K562 (cell line): ENCODE measurements at regions not wholly inside any gene's neighbourhood (a gene's known extent, or its start where the extent isn't known, plus 50 kb on each side); places are given as distances from the start of the nearest gene placed in this dataset.

ENCODE experiments used
- ARID1B ChIP-seq: fragments of 450-650 bp; IDR thresholded peaks from 2 replicates; pipeline ENCODE4 v1.6.1; 2016; ENCODE audit warnings: antibody characterized with exemption, mild to moderate bottlenecking, inconsistent platforms
- BRCA1 ChIP-seq, 2 experiments: fragments of 450-650 bp in 1 of 2; sonication (generic) in 1 of 2; formaldehyde crosslinking in 1 of 2; IDR thresholded peaks; 2 replicates each; pipeline versions ENCODE4 v1.5.0 to v1.6.1; 2017 to 2020; ENCODE audit warnings: mild to moderate bottlenecking in 1 of 2, missing genetic modification reagents in 1 of 2
- CBFB ChIP-seq: sonication (generic); formaldehyde crosslinking; IDR thresholded peaks from 2 replicates; pipeline ENCODE4 v1.4.0; 2020; ENCODE audit warnings: mild to moderate bottlenecking, missing genetic modification reagents
- CBX5 ChIP-seq: IDR thresholded peaks from 2 replicates; pipeline ENCODE4 v1.6.1; 2014; ENCODE audit warnings: low read depth, borderline replicate concordance
- ELF1 ChIP-seq: fragments of 200-800 bp; sonication (Bioruptor generic); IDR thresholded peaks from 2 replicates; pipeline ENCODE4 v1.6.1; 2016; ENCODE audit warnings: missing genetic modification characterization, missing compliant biosample characterization
- NFE2L1 ChIP-seq: fragments of 450-650 bp; IDR thresholded peaks from 2 replicates; pipeline ENCODE4 v1.6.1; 2016; ENCODE audit warnings: missing genetic modification characterization, low read depth, mild to moderate bottlenecking, missing compliant biosample characterization, moderate library complexity, borderline replicate concordance
- NR2C1 ChIP-seq, 2 experiments: fragments of 450-650 bp; IDR thresholded peaks; 2 replicates each; pipeline ENCODE4 v1.6.1; 2017; ENCODE audit warnings: mild to moderate bottlenecking in 2 of 2, antibody characterized with exemption in 1 of 2, inconsistent platforms in 1 of 2, missing compliant biosample characterization in 1 of 2, missing genetic modification characterization in 1 of 2
- POLR3G ChIP-seq: IDR thresholded peaks from 2 replicates; pipeline ENCODE4 v1.6.1; 2011; ENCODE audit not compliant: insufficient read length, insufficient replicate concordance; ENCODE audit errors: extremely low read depth
- RFX5 ChIP-seq: IDR thresholded peaks from 2 replicates; pipeline ENCODE4 v1.6.1; 2011; ENCODE audit warnings: low read depth, mild to moderate bottlenecking, improper control_type of control experiment, low read length
- SMARCA5 ChIP-seq: fragments of 450-650 bp; IDR thresholded peaks from 2 replicates; pipeline ENCODE4 v1.6.1; 2016
- ZNF174 ChIP-seq: fragments of 250-450 bp; sonication (Bioruptor Pico); IDR thresholded peaks from 2 replicates; pipeline ENCODE4 v1.4.0; 2020; ENCODE audit warnings: mild to moderate bottlenecking
- ZNF24 ChIP-seq: fragments of 450-650 bp; IDR thresholded peaks from 2 replicates; pipeline ENCODE4 v1.6.1; 2016
- ZNF347 ChIP-seq: fragments of 450-650 bp; formaldehyde crosslinking; IDR thresholded peaks from 2 replicates; pipeline ENCODE4 v1.4.0; 2020; ENCODE audit warnings: low read depth, mild to moderate bottlenecking, moderate library complexity
- ZNF384 ChIP-seq: IDR thresholded peaks from 2 replicates; pipeline ENCODE4 v1.6.1; 2012; ENCODE audit warnings: low read depth, low read length, improper control_type of control experiment
- ZNF830 ChIP-seq: fragments of 250-450 bp; sonication (Bioruptor Pico); IDR thresholded peaks from 2 replicates; pipeline ENCODE4 v1.5.0; 2021; ENCODE audit warnings: mild to moderate bottlenecking
- TF ChIP-seq, protein P1 (sequence below): sonication (generic); formaldehyde crosslinking; IDR thresholded peaks from 2 replicates; pipeline ENCODE4 v1.8.0; 2023; ENCODE audit warnings: mild to moderate bottlenecking, missing genetic modification reagents
- TF ChIP-seq, protein P2 (sequence below): fragments of 250-450 bp; sonication (Bioruptor Pico); IDR thresholded peaks from 2 replicates; pipeline ENCODE4 v1.5.1; 2021; ENCODE audit warnings: mild to moderate bottlenecking
- TF ChIP-seq, protein P3 (sequence below): sonication (generic); formaldehyde crosslinking; IDR thresholded peaks from 2 replicates; pipeline ENCODE4 v1.8.0; 2023; ENCODE audit warnings: missing genetic modification reagents, mild to moderate bottlenecking, borderline replicate concordance

DNA sequence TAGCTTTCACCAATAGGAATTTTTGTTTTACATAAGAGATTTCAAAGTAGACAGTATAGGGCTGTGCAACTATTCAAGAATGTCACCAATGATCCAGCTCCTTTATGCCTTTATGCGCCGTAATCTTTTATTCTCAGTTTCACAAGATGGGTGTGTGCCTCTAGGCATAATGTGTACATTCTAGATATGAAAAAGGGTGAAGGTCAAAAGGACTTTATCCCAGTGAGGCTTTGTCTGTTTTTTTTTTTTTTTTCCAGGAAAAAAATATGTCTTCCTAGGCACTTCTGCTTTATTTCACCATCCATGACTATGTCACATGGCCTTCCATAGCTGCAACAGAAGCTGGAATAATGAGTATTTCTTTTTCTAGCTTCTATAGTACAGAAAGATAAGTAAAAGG is 142.3 kb upstream of the IGF1 start (continued):
- TF ChIP-seq, protein P1, sequence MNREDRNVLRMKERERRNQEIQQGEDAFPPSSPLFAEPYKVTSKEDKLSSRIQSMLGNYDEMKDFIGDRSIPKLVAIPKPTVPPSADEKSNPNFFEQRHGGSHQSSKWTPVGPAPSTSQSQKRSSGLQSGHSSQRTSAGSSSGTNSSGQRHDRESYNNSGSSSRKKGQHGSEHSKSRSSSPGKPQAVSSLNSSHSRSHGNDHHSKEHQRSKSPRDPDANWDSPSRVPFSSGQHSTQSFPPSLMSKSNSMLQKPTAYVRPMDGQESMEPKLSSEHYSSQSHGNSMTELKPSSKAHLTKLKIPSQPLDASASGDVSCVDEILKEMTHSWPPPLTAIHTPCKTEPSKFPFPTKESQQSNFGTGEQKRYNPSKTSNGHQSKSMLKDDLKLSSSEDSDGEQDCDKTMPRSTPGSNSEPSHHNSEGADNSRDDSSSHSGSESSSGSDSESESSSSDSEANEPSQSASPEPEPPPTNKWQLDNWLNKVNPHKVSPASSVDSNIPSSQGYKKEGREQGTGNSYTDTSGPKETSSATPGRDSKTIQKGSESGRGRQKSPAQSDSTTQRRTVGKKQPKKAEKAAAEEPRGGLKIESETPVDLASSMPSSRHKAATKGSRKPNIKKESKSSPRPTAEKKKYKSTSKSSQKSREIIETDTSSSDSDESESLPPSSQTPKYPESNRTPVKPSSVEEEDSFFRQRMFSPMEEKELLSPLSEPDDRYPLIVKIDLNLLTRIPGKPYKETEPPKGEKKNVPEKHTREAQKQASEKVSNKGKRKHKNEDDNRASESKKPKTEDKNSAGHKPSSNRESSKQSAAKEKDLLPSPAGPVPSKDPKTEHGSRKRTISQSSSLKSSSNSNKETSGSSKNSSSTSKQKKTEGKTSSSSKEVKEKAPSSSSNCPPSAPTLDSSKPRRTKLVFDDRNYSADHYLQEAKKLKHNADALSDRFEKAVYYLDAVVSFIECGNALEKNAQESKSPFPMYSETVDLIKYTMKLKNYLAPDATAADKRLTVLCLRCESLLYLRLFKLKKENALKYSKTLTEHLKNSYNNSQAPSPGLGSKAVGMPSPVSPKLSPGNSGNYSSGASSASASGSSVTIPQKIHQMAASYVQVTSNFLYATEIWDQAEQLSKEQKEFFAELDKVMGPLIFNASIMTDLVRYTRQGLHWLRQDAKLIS (CRISPR knock-in tag): no peak
- no peak for TF ChIP-seq NR2C1 (IDR thresholded peaks at IDR 0.05)
- TF ChIP-seq NR2C1 (tag; IDR thresholded peaks at IDR 0.05): peak; percentile 39; the same call in 1 of the 2 replicates
- TF ChIP-seq ELF1 (tag): no peak
- TF ChIP-seq ZNF24: no peak
- TF ChIP-seq ZNF384: peak; percentile 66; the same call in 1 of the 2 replicates
- TF ChIP-seq CBX5: no peak
- TF ChIP-seq RFX5: no peak
- TF ChIP-seq NFE2L1: no peak
- TF ChIP-seq POLR3G: no peak
- TF ChIP-seq BRCA1 (IDR thresholded peaks at IDR 0.05): no peak
- TF ChIP-seq BRCA1 (CRISPR knock-in tag; IDR thresholded peaks at IDR 0.05): no peak
- no peak for TF ChIP-seq SMARCA5
- TF ChIP-seq ZNF174: no peak
- TF ChIP-seq, protein P2, sequence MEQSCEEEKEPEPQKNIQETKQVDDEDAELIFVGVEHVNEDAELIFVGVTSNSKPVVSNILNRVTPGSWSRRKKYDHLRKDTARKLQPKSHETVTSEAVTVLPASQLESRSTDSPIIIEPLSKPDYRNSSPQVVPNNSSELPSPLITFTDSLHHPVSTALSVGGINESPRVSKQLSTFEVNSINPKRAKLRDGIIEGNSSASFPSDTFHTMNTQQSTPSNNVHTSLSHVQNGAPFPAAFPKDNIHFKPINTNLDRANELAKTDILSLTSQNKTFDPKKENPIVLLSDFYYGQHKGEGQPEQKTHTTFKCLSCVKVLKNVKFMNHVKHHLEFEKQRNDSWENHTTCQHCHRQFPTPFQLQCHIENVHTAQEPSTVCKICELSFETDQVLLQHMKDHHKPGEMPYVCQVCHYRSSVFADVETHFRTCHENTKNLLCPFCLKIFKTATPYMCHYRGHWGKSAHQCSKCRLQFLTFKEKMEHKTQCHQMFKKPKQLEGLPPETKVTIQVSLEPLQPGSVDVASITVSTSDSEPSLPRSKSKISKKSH (CRISPR knock-in tag): no peak
- no peak for TF ChIP-seq ZNF347 (CRISPR knock-in tag)
- peak; percentile 57; the same call in 1 of the 2 replicates for TF ChIP-seq ARID1B
- TF ChIP-seq CBFB (CRISPR knock-in tag): no peak
- TF ChIP-seq, protein P3, sequence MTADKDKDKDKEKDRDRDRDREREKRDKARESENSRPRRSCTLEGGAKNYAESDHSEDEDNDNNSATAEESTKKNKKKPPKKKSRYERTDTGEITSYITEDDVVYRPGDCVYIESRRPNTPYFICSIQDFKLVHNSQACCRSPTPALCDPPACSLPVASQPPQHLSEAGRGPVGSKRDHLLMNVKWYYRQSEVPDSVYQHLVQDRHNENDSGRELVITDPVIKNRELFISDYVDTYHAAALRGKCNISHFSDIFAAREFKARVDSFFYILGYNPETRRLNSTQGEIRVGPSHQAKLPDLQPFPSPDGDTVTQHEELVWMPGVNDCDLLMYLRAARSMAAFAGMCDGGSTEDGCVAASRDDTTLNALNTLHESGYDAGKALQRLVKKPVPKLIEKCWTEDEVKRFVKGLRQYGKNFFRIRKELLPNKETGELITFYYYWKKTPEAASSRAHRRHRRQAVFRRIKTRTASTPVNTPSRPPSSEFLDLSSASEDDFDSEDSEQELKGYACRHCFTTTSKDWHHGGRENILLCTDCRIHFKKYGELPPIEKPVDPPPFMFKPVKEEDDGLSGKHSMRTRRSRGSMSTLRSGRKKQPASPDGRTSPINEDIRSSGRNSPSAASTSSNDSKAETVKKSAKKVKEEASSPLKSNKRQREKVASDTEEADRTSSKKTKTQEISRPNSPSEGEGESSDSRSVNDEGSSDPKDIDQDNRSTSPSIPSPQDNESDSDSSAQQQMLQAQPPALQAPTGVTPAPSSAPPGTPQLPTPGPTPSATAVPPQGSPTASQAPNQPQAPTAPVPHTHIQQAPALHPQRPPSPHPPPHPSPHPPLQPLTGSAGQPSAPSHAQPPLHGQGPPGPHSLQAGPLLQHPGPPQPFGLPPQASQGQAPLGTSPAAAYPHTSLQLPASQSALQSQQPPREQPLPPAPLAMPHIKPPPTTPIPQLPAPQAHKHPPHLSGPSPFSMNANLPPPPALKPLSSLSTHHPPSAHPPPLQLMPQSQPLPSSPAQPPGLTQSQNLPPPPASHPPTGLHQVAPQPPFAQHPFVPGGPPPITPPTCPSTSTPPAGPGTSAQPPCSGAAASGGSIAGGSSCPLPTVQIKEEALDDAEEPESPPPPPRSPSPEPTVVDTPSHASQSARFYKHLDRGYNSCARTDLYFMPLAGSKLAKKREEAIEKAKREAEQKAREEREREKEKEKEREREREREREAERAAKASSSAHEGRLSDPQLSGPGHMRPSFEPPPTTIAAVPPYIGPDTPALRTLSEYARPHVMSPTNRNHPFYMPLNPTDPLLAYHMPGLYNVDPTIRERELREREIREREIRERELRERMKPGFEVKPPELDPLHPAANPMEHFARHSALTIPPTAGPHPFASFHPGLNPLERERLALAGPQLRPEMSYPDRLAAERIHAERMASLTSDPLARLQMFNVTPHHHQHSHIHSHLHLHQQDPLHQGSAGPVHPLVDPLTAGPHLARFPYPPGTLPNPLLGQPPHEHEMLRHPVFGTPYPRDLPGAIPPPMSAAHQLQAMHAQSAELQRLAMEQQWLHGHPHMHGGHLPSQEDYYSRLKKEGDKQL (CRISPR knock-in tag): no peak
- no peak for TF ChIP-seq ZNF830 (CRISPR knock-in tag)
